ENCODE measurements at regions not wholly inside any gene's neighbourhood (a gene's known extent, or its start where the extent isn't known, plus 50 kb on each side); places are given as distances from the start of the nearest gene placed in this dataset.

DNA sequence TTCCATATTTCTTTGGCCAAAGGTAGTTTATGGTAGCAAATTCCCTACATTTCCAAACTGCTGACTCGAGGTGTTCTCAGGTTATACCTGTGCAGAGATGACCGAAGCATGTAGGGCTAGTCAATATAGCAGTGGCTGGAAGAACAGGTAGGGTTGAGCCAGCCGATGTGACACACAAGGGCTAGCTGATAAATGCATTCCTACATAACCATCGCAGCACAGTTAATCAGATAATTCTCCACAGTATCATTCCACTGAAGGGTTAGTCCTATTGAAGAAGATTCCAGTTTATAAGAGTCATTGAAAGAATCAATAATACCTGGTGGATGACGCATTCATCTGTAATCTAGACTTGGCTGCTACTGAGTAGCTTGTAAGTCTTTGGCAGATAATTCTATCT lies 220.0 kb downstream of the KIF20B start:
- Histone ChIP-seq H3K27ac (ENCODE audit: low read depth, low read length) (no peak overlapping the region), H3K27me3 (ENCODE audit: control insufficient read depth in 2 of 2, insufficient read depth in 2 of 2, low read length in 2 of 2) (no peaks in the 10 kb centered on the region), H3K4me3 (ENCODE audit: low read length) (no peak overlapping the region), H3K4me1 (ENCODE audit: control insufficient read depth in 2 of 2, insufficient read depth in 2 of 2, low read length in 2 of 2) (no peaks in the 10 kb centered on the region), H3K9me3 (ENCODE audit: control insufficient read depth in 2 of 3, low read length in 3 of 3) (no peaks in the 10 kb centered on the region), H3K36me3 (ENCODE audit: control insufficient read depth in 2 of 3, insufficient read depth in 3 of 3, low read length in 3 of 3) (no peaks in the 10 kb centered on the region)
- Mint-ChIP-seq H3K9me3 (peaks cover 0 to 3% (median 0%) of the 10 kb centered on the region in 11 donors), H3K36me3 (no peaks in the 10 kb centered on the region), H3K27ac (no peak overlapping the region), H3K4me1 (no peaks in the 10 kb centered on the region), H3K27me3 (peaks cover 0 to 16% (median 4%) of the 10 kb centered on the region in 5 donors), H3K4me3 (no peak overlapping the region)
- intact Hi-C loops (cut with micrococcal nuclease): no loop called here
- ChIA-PET POLR2A (no interaction called here), CTCF (no interaction called here)
- ATAC-seq (no peak), DNase-seq (no peak)

DNA sequence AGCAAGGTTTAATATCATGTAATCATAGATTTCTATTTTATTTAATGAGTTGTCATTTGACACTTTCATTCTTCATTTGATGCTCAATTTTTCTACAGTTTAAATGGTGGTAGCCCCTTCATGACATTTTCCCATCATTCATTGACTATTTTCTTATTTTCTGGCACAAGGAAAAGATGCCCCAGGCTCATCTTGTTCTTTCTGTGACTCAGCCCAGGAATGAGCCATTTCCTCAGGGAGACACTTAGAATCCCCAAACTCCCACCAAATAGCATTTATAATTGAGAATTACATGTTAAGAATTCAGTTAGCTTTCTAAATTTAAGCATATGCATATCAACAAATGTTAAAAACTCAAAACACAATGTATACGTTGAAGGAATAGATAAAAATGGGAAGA lies 222.3 kb downstream of the KIF20B start:
- peaks cover 0 to 10% (median 2%) of the 10 kb centered on the region in 5 donors for H3K27me3 Mint-ChIP-seq
- H3K4me3 Mint-ChIP-seq: no peak overlapping the region
- POLR2A ChIA-PET: no interaction called here
- no peaks in the 10 kb centered on the region for H3K4me1 Mint-ChIP-seq
- Histone ChIP-seq H3K4me3 (ENCODE audit: low read length) (no peak overlapping the region), H3K27ac (ENCODE audit: low read depth, low read length) (no peak overlapping the region), H3K36me3 (ENCODE audit: control insufficient read depth in 2 of 3, insufficient read depth in 3 of 3, low read length in 3 of 3) (no peaks in the 10 kb centered on the region), H3K9me3 (ENCODE audit: control insufficient read depth in 2 of 3, low read length in 3 of 3) (no peaks in the 10 kb centered on the region), H3K27me3 (ENCODE audit: control insufficient read depth in 2 of 2, insufficient read depth in 2 of 2, low read length in 2 of 2) (no peaks in the 10 kb centered on the region), H3K4me1 (ENCODE audit: control insufficient read depth in 2 of 2, insufficient read depth in 2 of 2, low read length in 2 of 2) (no peaks in the 10 kb centered on the region)
- no peaks in the 10 kb centered on the region for H3K36me3 Mint-ChIP-seq
- no peak for DNase-seq
- CTCF ChIA-PET: no interaction called here
- ATAC-seq: no peak
- H3K9me3 Mint-ChIP-seq: peaks cover 0 to 3% (median 0%) of the 10 kb centered on the region in 11 donors
- intact Hi-C loops (cut with micrococcal nuclease): no loop called here
- no peak overlapping the region for H3K27ac Mint-ChIP-seq

DNA sequence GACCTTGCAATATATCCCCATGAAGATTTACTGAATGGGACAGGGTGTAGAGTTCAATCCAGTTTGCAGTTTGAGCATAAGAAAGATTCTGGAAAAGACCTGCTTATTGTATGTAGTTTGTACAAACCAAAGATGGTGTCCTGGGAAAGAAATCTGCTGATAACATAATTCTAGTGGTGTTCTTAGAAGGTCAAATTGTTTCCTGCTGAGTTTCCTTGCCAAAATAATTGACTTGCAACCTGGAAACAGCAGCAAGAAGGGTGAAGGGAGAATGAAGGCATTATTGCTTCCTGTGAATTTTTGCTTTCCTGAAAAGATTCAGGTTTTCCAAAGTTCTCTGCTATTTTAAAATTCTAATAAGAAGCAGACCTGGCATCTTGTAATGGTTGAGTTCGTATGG lies 222.9 kb downstream of the KIF20B start:
- peaks cover 0 to 11% (median 4%) of the 10 kb centered on the region in 5 donors for H3K27me3 Mint-ChIP-seq
- POLR2A ChIA-PET: no interaction called here
- peaks cover 0 to 3% (median 0%) of the 10 kb centered on the region in 11 donors for H3K9me3 Mint-ChIP-seq

DNA sequence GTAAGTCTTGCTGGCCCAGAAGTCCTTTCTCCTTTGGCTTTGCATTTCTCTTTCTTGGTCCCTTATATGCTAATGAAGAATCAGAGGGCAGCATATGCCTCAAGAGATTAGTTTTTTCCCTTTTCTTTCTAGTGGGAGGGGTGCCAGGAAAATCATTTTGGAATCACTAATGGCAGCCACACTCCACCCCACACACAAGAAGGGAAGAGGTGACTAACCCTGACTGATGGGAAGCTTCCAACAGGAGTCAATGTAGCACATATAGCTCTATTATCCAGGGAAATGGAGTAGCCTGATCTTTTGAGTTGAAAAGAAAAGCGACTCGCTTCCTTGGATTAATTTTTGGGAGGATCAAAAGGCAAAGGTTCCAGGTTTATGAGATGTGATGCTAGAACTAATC lies 225.3 kb downstream of the KIF20B start:
- H3K27ac ChIP-seq (ENCODE audit: low read depth, low read length): no peak overlapping the region
- POLR2A ChIA-PET: no interaction called here
- DNase-seq (no peak), ATAC-seq (no peak)
- H3K36me3 ChIP-seq (ENCODE audit: control insufficient read depth in 2 of 3, insufficient read depth in 3 of 3, low read length in 3 of 3): no peaks in the 10 kb centered on the region
- Mint-ChIP-seq H3K4me1 (no peaks in the 10 kb centered on the region), H3K27ac (no peak overlapping the region), H3K9me3 (peaks cover 0 to 4% (median 0%) of the 10 kb centered on the region in 11 donors), H3K36me3 (no peaks in the 10 kb centered on the region), H3K4me3 (no peak overlapping the region), H3K27me3 (peaks cover 0 to 14% (median 8%) of the 10 kb centered on the region in 5 donors)
- no peaks in the 10 kb centered on the region for H3K9me3 ChIP-seq (ENCODE audit: control insufficient read depth in 2 of 3, low read length in 3 of 3)
- H3K27me3 ChIP-seq (ENCODE audit: control insufficient read depth in 2 of 2, insufficient read depth in 2 of 2, low read length in 2 of 2): no peaks in the 10 kb centered on the region
- CTCF ChIA-PET: no interaction called here
- no peak overlapping the region for H3K4me3 ChIP-seq (ENCODE audit: low read length)
- intact Hi-C loops (cut with micrococcal nuclease): no loop called here
- H3K4me1 ChIP-seq (ENCODE audit: control insufficient read depth in 2 of 2, insufficient read depth in 2 of 2, low read length in 2 of 2): no peaks in the 10 kb centered on the region

More for the DNA sequence above, 222.9 kb downstream of the KIF20B start:
- H3K27ac Mint-ChIP-seq: no peak overlapping the region
- ATAC-seq (no peak), DNase-seq (no peak)
- H3K4me1 ChIP-seq (ENCODE audit: control insufficient read depth in 2 of 2, insufficient read depth in 2 of 2, low read length in 2 of 2): no peaks in the 10 kb centered on the region
- H3K4me1 Mint-ChIP-seq: no peaks in the 10 kb centered on the region
- no peak overlapping the region for H3K27ac ChIP-seq (ENCODE audit: low read depth, low read length)
- H3K36me3 ChIP-seq (ENCODE audit: control insufficient read depth in 2 of 3, insufficient read depth in 3 of 3, low read length in 3 of 3): no peaks in the 10 kb centered on the region
- H3K9me3 ChIP-seq (ENCODE audit: control insufficient read depth in 2 of 3, low read length in 3 of 3): no peaks in the 10 kb centered on the region
- no peak overlapping the region for H3K4me3 ChIP-seq (ENCODE audit: low read length)
- intact Hi-C loops (cut with micrococcal nuclease): no loop called here
- H3K36me3 Mint-ChIP-seq: no peaks in the 10 kb centered on the region
- H3K4me3 Mint-ChIP-seq: no peak overlapping the region
- CTCF ChIA-PET: no interaction called here
- no peaks in the 10 kb centered on the region for H3K27me3 ChIP-seq (ENCODE audit: control insufficient read depth in 2 of 2, insufficient read depth in 2 of 2, low read length in 2 of 2)

DNA sequence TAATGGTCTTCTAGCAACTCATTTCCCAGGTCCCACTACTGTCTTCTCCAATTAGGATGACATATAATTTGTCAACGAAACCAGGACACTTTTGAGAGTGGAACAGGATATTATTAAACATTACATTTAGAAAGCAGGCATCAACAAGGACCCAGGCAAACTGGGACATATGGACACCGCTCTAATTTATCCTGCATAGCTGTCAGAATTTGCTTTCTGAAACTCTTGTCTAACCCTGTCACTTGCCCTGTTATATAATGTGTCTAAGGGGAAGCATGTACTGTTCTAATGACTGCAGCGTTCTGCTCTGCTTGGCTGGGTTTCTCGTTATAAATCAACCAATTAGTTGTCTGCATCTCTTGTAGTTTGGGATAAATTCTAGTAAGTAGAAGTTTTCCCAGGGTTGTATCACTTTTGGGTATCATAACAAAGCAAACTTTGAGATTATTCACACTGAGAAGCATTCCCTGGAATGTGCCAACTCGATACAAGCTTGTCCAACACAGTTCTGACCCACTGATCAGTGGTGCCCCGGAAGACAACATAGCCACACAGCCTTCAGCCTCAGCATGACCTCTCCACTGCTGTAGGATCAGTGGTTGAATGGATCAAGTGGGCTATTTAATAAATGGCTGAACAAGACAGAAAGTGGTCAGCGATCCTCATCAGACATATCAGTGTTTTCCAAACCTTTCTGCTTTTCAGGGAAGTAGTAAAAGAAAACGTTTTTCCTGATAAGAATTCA lies 228.1 kb downstream of the KIF20B start:
- Mint-ChIP-seq H3K36me3 (no peaks in the 10 kb centered on the region), H3K27ac (no peak overlapping the region), H3K4me3 (no peak overlapping the region), H3K27me3 (peaks cover 0 to 18% (median 5%) of the 10 kb centered on the region in 5 donors), H3K9me3 (peaks cover 0 to 5% (median 0%) of the 10 kb centered on the region in 11 donors), H3K4me1 (no peaks in the 10 kb centered on the region)
- CTCF ChIA-PET: no interaction called here
- H3K4me1 ChIP-seq (ENCODE audit: control insufficient read depth in 2 of 2, insufficient read depth in 2 of 2, low read length in 2 of 2): no peaks in the 10 kb centered on the region
- POLR2A ChIA-PET: no interaction called here
- H3K4me3 ChIP-seq (ENCODE audit: low read length): no peak overlapping the region
- ATAC-seq (no peak), DNase-seq (no peak)
- no peaks in the 10 kb centered on the region for H3K27me3 ChIP-seq (ENCODE audit: control insufficient read depth in 2 of 2, insufficient read depth in 2 of 2, low read length in 2 of 2)
- H3K9me3 ChIP-seq (ENCODE audit: control insufficient read depth in 2 of 3, low read length in 3 of 3): no peaks in the 10 kb centered on the region
- H3K27ac ChIP-seq (ENCODE audit: low read depth, low read length): no peak overlapping the region
- no peaks in the 10 kb centered on the region for H3K36me3 ChIP-seq (ENCODE audit: control insufficient read depth in 2 of 3, insufficient read depth in 3 of 3, low read length in 3 of 3)
- intact Hi-C loops (cut with micrococcal nuclease): no loop called here

DNA sequence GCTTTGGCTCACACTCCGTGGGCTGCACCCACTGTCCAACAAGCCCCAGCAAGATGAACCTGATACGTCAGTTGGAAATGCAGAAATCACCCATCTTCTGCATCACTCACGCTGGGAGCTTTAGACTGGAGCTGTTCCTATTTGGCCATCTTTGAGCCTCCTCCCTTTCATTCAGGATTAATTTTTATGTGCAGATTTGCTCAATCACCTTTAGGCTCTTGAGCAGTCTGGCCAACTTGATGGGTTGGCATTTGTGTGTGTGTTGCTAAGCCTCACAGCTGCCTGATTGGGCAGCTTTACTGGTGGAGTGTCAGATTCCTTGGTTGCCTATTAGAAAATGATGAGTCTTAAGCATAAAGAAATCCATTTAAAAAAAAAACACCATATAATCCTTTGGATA lies 236.1 kb downstream of the KIF20B start:
- H3K27me3 Mint-ChIP-seq: peaks cover 0 to 18% (median 18%) of the 10 kb centered on the region in 5 donors
- H3K27ac Mint-ChIP-seq: no peak overlapping the region
- CTCF ChIA-PET: no interaction called here

DNA sequence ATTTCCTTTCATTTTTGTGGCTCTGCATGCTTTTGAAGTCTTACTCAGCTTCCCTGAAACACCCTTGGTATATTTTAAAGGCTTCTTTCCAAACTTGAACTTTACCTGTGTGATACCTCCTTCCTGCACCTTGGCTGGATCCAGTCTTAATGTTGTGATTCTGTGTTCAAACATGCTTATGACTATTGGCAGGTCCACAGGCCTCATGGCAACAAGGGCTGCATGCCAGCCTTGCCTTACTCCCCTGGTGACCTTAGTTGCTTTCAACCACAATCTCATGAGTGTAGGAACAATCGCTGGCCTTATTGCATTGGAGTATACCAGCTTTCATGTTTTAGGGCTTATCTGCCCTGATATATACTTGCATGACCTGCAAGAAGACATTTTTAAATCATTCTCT lies 238.7 kb downstream of the KIF20B start:
- DNase-seq: no peak
- Histone ChIP-seq H3K27ac (ENCODE audit: low read depth, low read length) (no peak overlapping the region), H3K4me1 (ENCODE audit: control insufficient read depth in 2 of 2, insufficient read depth in 2 of 2, low read length in 2 of 2) (no peaks in the 10 kb centered on the region), H3K9me3 (ENCODE audit: control insufficient read depth in 2 of 3, low read length in 3 of 3) (no peaks in the 10 kb centered on the region), H3K4me3 (ENCODE audit: low read length) (no peak overlapping the region), H3K27me3 (ENCODE audit: control insufficient read depth in 2 of 2, insufficient read depth in 2 of 2, low read length in 2 of 2) (no peaks in the 10 kb centered on the region), H3K36me3 (ENCODE audit: control insufficient read depth in 2 of 3, insufficient read depth in 3 of 3, low read length in 3 of 3) (no peaks in the 10 kb centered on the region)
- Mint-ChIP-seq H3K27me3 (peaks cover 0 to 12% (median 11%) of the 10 kb centered on the region in 5 donors), H3K36me3 (peaks cover 0 to 4% (median 0%) of the 10 kb centered on the region in 5 donors), H3K4me1 (peaks cover 0 to 2% (median under 1%) of the 10 kb centered on the region in 7 donors), H3K27ac (no peak overlapping the region), H3K9me3 (peaks cover 0 to 5% (median 0%) of the 10 kb centered on the region in 11 donors), H3K4me3 (no peak overlapping the region)
- ChIA-PET POLR2A (no interaction called here), CTCF (interaction anchor here (0.6 kb wide), 1 partner anchor 200 kb away, joined by 4 read pairs; no protein-coding TSS in a partner anchor)
- ATAC-seq: no peak
- intact Hi-C loops (cut with micrococcal nuclease): no loop called here

More for the DNA sequence above, 236.1 kb downstream of the KIF20B start:
- Histone ChIP-seq H3K36me3 (ENCODE audit: control insufficient read depth in 2 of 3, insufficient read depth in 3 of 3, low read length in 3 of 3) (no peaks in the 10 kb centered on the region), H3K27me3 (ENCODE audit: control insufficient read depth in 2 of 2, insufficient read depth in 2 of 2, low read length in 2 of 2) (no peaks in the 10 kb centered on the region), H3K4me3 (ENCODE audit: low read length) (no peak overlapping the region), H3K9me3 (ENCODE audit: control insufficient read depth in 2 of 3, low read length in 3 of 3) (no peaks in the 10 kb centered on the region), H3K4me1 (ENCODE audit: control insufficient read depth in 2 of 2, insufficient read depth in 2 of 2, low read length in 2 of 2) (no peaks in the 10 kb centered on the region), H3K27ac (ENCODE audit: low read depth, low read length) (no peak overlapping the region)
- no peaks in the 10 kb centered on the region for H3K4me1 Mint-ChIP-seq
- ATAC-seq (no peak), DNase-seq (no peak)
- peaks cover 0 to 5% (median 0%) of the 10 kb centered on the region in 11 donors for H3K9me3 Mint-ChIP-seq
- POLR2A ChIA-PET: no interaction called here
- H3K4me3 Mint-ChIP-seq: no peak overlapping the region
- intact Hi-C loops (cut with micrococcal nuclease): no loop called here
- H3K36me3 Mint-ChIP-seq: peaks cover 0 to 4% (median 0%) of the 10 kb centered on the region in 5 donors
